ENCODE measurements at regions not wholly inside any gene's neighbourhood (a gene's known extent, or its start where the extent isn't known, plus 50 kb on each side); places are given as distances from the start of the nearest gene placed in this dataset.
A peak's percentile ranks its signal among the peaks of the same experiment; 100 is the strongest.

GRCh38 chr1:9419369-9420041 lies 119.8 kb upstream of the SLC25A33 start:
- no peak for DNase-seq

- no peak for DNase-seq
Measured at GRCh38 chr1:9420835-9421532, 118.3 kb upstream of the SLC25A33 start.

- DNase-seq = no peak
Measured at GRCh38 chr1:9421533-9421873, 117.8 kb upstream of the SLC25A33 start.

- no peak for DNase-seq
Measured at GRCh38 chr1:9422321-9422720, 116.9 kb upstream of the SLC25A33 start.

DNA sequence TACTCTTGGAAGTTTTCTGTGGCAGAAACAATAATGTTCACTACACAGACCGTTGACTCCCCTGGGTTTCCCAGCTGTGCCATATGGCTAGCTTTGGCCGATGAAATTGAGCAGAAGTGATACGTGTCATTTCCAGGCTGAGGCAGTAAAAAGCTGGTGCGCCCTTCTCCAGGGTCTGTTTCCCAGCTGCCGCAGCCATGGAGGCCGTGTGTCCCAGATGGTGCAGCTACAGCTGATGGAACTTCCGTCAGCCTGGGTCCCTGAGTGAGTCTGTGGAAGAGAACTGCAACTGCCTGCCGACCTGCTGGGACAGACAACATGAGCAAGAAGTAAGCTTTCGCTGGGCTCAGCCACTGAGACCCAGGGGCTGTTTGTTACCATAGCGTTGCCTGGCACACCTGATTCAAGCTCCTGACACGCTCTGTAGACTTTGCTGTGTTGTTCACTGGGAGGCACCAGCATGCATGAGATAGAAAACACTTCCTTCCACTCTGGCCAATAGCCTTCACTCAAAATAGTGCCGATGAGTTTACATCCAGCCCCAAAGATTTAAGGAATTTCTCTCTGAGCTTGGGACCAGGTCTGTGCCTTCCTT lies 116.3 kb upstream of the SLC25A33 start:
- DNase-seq = no peak

DNA sequence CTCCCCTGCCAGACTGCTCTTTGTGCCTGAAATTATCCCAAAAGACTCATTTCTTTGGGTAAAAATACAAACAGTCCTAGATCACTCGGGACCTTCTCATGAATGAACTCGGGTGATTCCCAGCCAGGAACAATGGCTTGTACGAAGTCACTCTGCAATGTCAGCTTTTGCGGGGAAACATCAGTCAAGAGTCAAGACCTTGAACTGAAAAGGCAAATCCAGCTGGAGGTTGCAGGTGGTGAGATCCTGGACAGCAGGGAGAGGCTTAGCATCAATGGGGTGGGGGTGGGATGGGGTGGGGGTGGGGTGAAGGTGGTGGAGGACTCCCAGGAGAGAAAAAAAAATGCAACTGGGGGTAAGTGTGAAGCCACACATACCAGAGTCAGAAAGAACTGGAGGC lies 115.0 kb upstream of the SLC25A33 start:
- no peak for DNase-seq

- no peak for DNase-seq
Measured at GRCh38 chr1:9425859-9426258, 113.4 kb upstream of the SLC25A33 start.

- no peak for DNase-seq
Measured at GRCh38 chr1:9426291-9426711, 113.0 kb upstream of the SLC25A33 start.

DNA sequence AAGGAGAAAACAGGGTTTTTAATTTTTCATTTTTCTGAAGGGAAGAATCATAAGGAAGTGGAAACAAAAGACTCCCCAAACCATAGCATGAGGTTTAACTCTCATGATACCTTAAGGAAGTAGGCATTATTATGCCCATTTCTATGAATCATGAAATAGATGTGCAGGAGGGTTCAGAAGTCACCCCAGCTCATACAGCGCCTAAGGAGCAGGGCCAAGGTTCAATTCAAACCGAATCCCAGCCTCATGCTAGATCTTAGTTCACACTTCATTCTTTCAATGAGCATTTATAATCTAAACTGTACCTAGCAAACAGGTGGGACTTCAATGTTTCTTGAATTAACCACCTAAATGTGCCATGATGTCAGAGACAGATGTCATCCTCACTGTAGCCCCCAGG lies 111.9 kb upstream of the SLC25A33 start:
- DNase-seq = no peak

- DNase-seq = peak; percentile 98
Measured at GRCh38 chr1:9428601-9429341, 110.5 kb upstream of the SLC25A33 start.

DNA sequence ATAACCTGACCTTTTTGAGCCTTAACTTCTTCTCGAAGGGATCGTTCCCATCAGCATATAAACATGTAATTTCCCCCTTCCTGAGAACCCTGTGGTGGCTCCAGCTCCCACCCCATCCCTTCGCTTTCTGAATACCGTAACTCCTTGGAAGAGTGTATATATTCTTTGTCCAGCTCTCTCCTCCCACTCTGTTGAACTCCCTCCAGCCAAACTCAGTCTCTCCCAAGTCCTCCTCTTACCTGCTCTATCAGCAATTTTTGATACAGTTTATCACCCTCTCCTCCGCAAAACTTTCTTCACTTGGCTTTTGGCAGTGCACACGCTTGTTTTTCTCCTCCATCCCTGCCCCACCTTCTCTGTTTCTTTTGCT lies 109.9 kb upstream of the SLC25A33 start:
- DNase-seq = no peak

- no peak for DNase-seq
Measured at GRCh38 chr1:9434247-9435152, 104.8 kb upstream of the SLC25A33 start.

DNA sequence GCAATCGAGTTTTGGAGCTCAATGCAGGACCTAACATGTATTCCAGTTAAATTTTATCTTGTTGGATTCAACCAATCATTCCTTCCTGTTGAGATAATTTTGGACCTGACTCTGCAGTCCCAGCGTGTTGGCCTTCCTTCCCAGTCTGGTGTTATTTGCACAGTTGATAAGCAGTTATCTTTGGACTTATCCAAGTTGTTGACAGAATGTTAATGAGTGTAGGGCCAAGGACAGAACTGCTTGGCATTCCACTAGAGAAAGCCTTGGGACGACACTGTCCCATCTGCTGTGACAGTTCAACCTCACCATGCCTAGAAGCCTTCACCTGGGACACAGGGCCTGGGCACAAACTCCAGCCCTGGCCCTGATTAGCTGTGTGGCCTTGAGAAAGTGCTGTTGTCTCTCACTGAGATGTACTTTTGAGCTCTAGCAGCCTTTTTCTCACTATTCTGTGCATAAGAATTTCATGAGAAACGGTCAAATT lies 104.1 kb upstream of the SLC25A33 start:
- DNase-seq = no peak

DNA sequence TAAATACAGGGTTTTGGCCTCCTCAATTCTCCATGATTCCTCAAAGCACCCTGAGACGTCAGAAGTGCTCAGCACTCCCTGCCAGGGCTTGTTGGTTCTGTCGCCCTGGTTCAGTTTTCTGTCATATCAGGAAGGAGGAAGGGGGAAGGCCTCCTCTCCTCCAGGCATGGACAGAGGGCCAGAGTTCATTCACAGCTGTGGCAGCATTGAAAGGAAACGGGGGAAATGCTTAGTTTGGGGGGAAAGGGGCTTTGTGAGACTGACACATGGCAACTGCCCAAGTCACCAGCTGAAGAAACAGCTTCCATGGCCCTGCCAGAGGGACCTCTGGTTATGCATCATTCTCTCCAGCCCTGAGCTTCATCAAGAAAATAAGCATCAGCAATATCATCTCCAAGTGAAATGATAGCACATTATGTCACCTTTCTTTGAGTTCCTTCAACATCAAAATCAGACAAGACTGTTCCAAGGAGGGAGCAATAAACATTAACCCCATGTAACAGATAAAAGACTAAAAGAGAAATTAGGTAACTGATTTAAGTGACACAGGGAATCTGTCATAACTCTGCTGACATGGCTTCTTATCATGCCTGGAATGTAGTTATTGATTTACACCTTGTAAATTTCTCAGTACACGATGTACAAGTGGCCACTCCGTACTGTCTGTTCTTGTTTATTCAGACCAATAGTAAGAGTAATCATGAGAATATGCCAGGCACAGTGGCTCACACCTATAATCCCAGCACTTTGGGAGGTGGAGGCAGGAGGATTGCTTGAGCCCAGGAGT lies 103.2 kb upstream of the SLC25A33 start:
- DNase-seq = no peak

DNA sequence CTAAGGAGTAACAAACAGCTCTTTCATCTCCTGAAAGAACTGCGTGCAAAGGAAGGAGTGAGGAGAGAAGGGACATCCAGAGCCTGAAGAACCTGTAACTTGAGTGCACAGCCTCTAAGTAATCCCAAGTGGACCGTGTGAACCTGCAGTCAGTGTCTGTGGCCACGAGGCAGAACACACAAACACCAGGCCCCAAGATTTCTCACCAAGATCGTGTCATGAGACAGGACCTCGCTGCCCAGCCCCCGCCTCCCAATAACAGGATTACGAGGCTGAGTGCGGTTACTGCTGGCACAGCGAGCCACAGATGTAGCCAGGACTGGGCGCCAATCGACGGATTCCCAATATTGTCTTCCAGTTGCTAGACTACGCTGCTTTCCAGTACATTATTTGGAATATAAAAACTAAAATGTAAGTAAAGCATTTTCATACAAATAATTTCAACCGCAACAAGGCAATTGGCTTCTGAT lies 101.3 kb upstream of the SLC25A33 start:
- no peak for DNase-seq

- DNase-seq = peak; percentile 76
Measured at GRCh38 chr1:9438431-9439073, 100.7 kb upstream of the SLC25A33 start.

DNA sequence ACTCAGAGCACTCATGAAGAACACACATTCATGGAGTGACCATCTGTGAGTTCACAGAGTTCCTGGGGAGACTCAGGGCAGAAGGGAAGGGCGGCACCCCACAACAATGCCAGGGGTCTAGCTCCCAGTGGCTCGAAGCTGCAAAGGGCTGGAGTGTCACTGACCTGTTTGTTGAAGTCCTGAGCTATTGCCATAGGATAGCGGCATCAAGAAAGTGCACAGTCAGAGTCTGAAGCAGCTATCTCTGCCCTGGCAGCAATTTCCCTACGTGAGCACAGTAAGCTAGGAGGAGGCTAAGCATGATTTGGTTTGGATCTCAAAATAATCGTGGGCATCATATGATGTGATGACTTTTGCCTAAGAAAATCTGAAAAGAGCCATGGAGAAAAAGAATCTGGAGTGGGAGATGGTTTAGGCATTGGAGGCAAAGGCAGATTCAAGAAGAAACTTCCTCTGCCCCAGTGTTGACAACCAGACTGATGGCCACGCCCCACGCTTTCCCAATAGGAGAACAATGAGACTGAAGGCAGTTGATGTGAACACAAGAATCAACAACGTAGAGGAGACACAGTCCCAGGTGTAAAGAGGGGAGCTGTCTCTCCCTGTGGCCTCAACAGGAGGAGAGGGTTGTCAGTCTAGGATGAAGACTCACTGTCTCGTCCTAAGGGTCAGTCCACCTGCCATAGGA lies 100.0 kb upstream of the SLC25A33 start:
- DNase-seq = no peak

GRCh38 chr1:9440261-9440660 lies 99.0 kb upstream of the SLC25A33 start:
- DNase-seq = no peak

GRCh38 chr1:9440763-9441194 lies 98.5 kb upstream of the SLC25A33 start:
- DNase-seq = no peak

- DNase-seq = peak; percentile 81
Measured at GRCh38 chr1:9441451-9442133, 97.7 kb upstream of the SLC25A33 start.

All from fibroblast of skin of right biceps (primary cell).